H9 (cell line): ENCODE measurements at regions not wholly inside any gene's neighbourhood (a gene's known extent, or its start where the extent isn't known, plus 50 kb on each side); places are given as distances from the start of the nearest gene placed in this dataset.
A peak's percentile ranks its signal among the peaks of the same experiment; 100 is the strongest.

ENCODE experiments used
- DNase-seq: peaks from one replicate; pipeline ENCODE4 v3.0.0-alpha.2; 2017
- H2AFZ ChIP-seq: one replicate; pipeline ENCODE4 v1.6.1; 2013; ENCODE audit warnings: mild to moderate bottlenecking, low read length, control low read depth, moderate library complexity
- H2AK5ac ChIP-seq: 2 replicates; pipeline ENCODE4 v1.6.1; 2013; ENCODE audit warnings: low read length, control low read depth, mixed read lengths; ENCODE audit not compliant: insufficient read length
- H2BK120ac ChIP-seq: one replicate; pipeline ENCODE4 v1.6.1; 2013; ENCODE audit warnings: low read depth, mild to moderate bottlenecking, low read length, control low read depth, inconsistent platforms; ENCODE audit not compliant: poor library complexity, severe bottlenecking
- H2BK12ac ChIP-seq: 2 replicates; pipeline ENCODE4 v1.6.1; 2013; ENCODE audit warnings: low read length, control low read depth, mixed read lengths, low read depth; ENCODE audit not compliant: insufficient read length
- H2BK15ac ChIP-seq: 2 replicates; pipeline ENCODE4 v1.6.1; 2013; ENCODE audit warnings: low read depth, low read length, control low read depth
- H2BK20ac ChIP-seq: one replicate; pipeline ENCODE4 v1.6.1; 2013; ENCODE audit warnings: low read depth, mild to moderate bottlenecking, low read length, control low read depth, inconsistent platforms; ENCODE audit not compliant: poor library complexity, severe bottlenecking
- H2BK5ac ChIP-seq: 2 replicates; pipeline ENCODE4 v1.6.1; 2013; ENCODE audit warnings: low read length, control low read depth, mixed read lengths; ENCODE audit not compliant: insufficient read length
- H3K14ac ChIP-seq: 2 replicates; pipeline ENCODE4 v1.6.1; 2013; ENCODE audit warnings: low read length, control low read depth; ENCODE audit not compliant: insufficient read depth
- H3K18ac ChIP-seq: 2 replicates; pipeline ENCODE4 v1.6.1; 2013; ENCODE audit warnings: low read depth, mild to moderate bottlenecking, mixed read lengths, low read length, control low read depth; ENCODE audit not compliant: insufficient read length
- H3K23ac ChIP-seq: 2 replicates; pipeline ENCODE4 v1.6.1; 2013; ENCODE audit warnings: low read length, control low read depth, mixed read lengths, low read depth; ENCODE audit not compliant: insufficient read length
- H3K23me2 ChIP-seq: 2 replicates; pipeline ENCODE4 v1.6.1; 2013; ENCODE audit warnings: low read depth, mild to moderate bottlenecking, mixed read lengths, low read length, control low read depth; ENCODE audit not compliant: insufficient read length, poor library complexity, severe bottlenecking
- H3K27ac ChIP-seq: 2 replicates; pipeline ENCODE4 v1.5.1; 2013; ENCODE audit warnings: low read length, control low read depth, mixed read lengths, low read depth; ENCODE audit not compliant: insufficient read length
- H3K27me3 ChIP-seq: 2 replicates; pipeline ENCODE4 v1.6.1; 2013; ENCODE audit warnings: low read length, control low read depth, inconsistent platforms; ENCODE audit not compliant: insufficient read depth
- H3K4ac ChIP-seq: 2 replicates; pipeline ENCODE4 v1.6.1; 2013; ENCODE audit warnings: low read depth, mild to moderate bottlenecking, control low read depth, inconsistent platforms, low read length, moderate library complexity
- H3K4me1 ChIP-seq: 2 replicates; pipeline ENCODE4 v1.6.1; 2013; ENCODE audit warnings: low read length, control low read depth, inconsistent platforms; ENCODE audit not compliant: insufficient read depth
- H3K4me2 ChIP-seq: 2 replicates; pipeline ENCODE4 v1.6.1; 2013; ENCODE audit warnings: low read length, control low read depth, mixed read lengths; ENCODE audit not compliant: insufficient read length, insufficient read depth
- H3K56ac ChIP-seq: 2 replicates; pipeline ENCODE4 v1.6.1; 2013; ENCODE audit warnings: low read depth, mild to moderate bottlenecking, mixed read lengths, low read length, control low read depth; ENCODE audit not compliant: insufficient read length
- H3K79me1 ChIP-seq: 2 replicates; pipeline ENCODE4 v1.6.1; 2013; ENCODE audit warnings: low read depth, mild to moderate bottlenecking, moderate library complexity, low read length, control low read depth, inconsistent platforms; ENCODE audit not compliant: insufficient read depth, poor library complexity, severe bottlenecking
- H3K79me2 ChIP-seq: 2 replicates; pipeline ENCODE4 v1.6.1; 2013; ENCODE audit warnings: low read length, control low read depth, inconsistent platforms; ENCODE audit not compliant: insufficient read depth
- H3K9ac ChIP-seq: 2 replicates; pipeline ENCODE4 v1.6.1; 2013; ENCODE audit warnings: low read length, control low read depth, mixed read lengths; ENCODE audit not compliant: insufficient read length; ENCODE audit errors: extremely low read depth
- H3K9me3 ChIP-seq: one replicate; pipeline ENCODE4 v1.6.1; 2013; ENCODE audit warnings: low read depth, low read length, inconsistent platforms; ENCODE audit not compliant: control insufficient read depth
- H3T11ph ChIP-seq: one replicate; pipeline ENCODE4 v1.6.1; 2013; ENCODE audit warnings: mild to moderate bottlenecking, low read length, control low read depth, inconsistent platforms
- H4K20me1 ChIP-seq: one replicate; pipeline ENCODE4 v1.6.1; 2013; ENCODE audit not compliant: control insufficient read depth, insufficient read length, insufficient read depth
- H4K5ac ChIP-seq: 2 replicates; pipeline ENCODE4 v1.6.1; 2013; ENCODE audit warnings: low read depth, mild to moderate bottlenecking, mixed read lengths, low read length, control low read depth; ENCODE audit not compliant: insufficient read length
- H4K8ac ChIP-seq: replicated peaks from 2 replicates; pipeline ENCODE4 v1.6.1; 2013; ENCODE audit warnings: low read length, control low read depth, mixed read lengths, low read depth; ENCODE audit not compliant: insufficient read length
- H4K91ac ChIP-seq: 2 replicates; pipeline ENCODE4 v1.6.1; 2013; ENCODE audit warnings: low read depth, mild to moderate bottlenecking, moderate library complexity, mixed read lengths, low read length, control low read depth; ENCODE audit not compliant: insufficient read length
- H3K27ac Mint-ChIP-seq, 3 experiments: 2 replicates in 2 of 3; 3 replicates in 1 of 3; pipeline ENCODE4 v1.8.0; 2020 to 2021; ENCODE audit warnings: mixed read lengths in 3 of 3, mild to moderate bottlenecking in 1 of 3, moderate library complexity in 1 of 3
- H3K27me3 Mint-ChIP-seq: 2 replicates; pipeline ENCODE4 v1.8.0; 2021; ENCODE audit warnings: low read depth, mild to moderate bottlenecking, moderate library complexity, mixed read lengths
- H3K36me3 Mint-ChIP-seq, 3 experiments: 2 replicates in 2 of 3; 3 replicates in 1 of 3; pipeline ENCODE4 v1.8.0; 2020 to 2021; ENCODE audit warnings: low read depth in 3 of 3, mixed read lengths in 3 of 3; ENCODE audit not compliant: insufficient read depth in 1 of 3
- H3K4me1 Mint-ChIP-seq, 2 experiments: 2 replicates each; pipeline ENCODE4 v1.8.0; 2020; ENCODE audit warnings: mixed read lengths in 2 of 2
- H3K4me3 Mint-ChIP-seq, 2 experiments: 2 replicates in 1 of 2; 3 replicates in 1 of 2; pipeline ENCODE4 v1.8.0; 2020 to 2021; ENCODE audit warnings: mild to moderate bottlenecking in 2 of 2, mixed read lengths in 2 of 2, moderate library complexity in 1 of 2
- H3K9me3 Mint-ChIP-seq, 2 experiments: 2 replicates in 1 of 2; 3 replicates in 1 of 2; pipeline ENCODE4 v1.8.0; 2020; ENCODE audit warnings: mild to moderate bottlenecking in 2 of 2, mixed read lengths in 2 of 2, moderate library complexity in 1 of 2
- WGBS: extraction: QIAGEN DNeasy Blood & Tissue Kit; methylation state at CpG from one replicate; pipeline ENCODE4 v1.1.7; 2013; ENCODE audit warnings: missing lambda C conversion rate, low lambda C conversion rate, mixed read lengths; ENCODE audit not compliant: insufficient read length; ENCODE audit errors: extremely low coverage; 5-methylcytosine and 5-hydroxymethylcytosine counted together
- TF ChIP-seq, protein P1 (sequence below): fragments of 200-600 bp; sonication (generic); conservative IDR thresholded peaks from 3 replicates; pipeline ENCODE4 v1.8.0; 2021; ENCODE audit warnings: antibody characterized with exemption, mild to moderate bottlenecking

DNA sequence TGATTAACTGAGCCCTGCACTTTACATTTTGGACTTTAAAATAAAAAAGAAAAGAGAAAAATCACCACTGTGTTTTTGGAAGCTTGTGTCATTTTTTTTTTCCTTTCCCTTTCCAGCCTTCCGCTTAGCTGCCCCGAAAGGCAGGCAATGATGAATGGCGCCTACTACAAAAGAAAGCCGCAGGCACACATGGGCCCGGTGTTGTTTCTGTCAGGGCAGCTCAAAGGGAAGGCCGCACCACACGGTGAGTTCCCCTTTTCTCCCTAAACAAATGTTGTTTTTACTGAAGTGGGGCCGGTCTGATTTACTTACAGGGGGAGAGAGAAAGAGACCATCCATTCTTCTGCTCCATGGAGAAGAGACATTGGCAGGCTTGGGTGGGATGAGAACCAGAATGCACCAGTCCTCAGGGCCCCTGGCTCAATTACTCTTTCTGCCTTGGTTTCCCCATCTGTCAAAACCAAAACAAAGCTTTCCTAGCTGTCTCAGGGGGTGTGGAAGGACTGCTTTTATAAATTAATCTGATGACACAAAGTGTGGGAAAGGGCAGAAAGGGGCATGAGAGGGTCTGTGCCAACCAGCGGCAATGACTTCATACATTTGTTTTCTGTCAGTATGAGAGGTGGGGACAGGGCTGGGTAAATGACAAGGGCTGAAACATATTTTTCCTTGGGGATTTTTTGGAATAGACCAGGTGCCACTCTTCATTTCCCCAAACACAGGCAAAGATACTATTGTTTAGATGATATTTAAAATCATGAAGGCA lies 91.4 kb upstream of the PLXNA2 start:
- no peaks in the 10 kb centered on the region; a peak in 1 of 5 replicates for H3K9me3 Mint-ChIP-seq
- TF ChIP-seq, protein P1, sequence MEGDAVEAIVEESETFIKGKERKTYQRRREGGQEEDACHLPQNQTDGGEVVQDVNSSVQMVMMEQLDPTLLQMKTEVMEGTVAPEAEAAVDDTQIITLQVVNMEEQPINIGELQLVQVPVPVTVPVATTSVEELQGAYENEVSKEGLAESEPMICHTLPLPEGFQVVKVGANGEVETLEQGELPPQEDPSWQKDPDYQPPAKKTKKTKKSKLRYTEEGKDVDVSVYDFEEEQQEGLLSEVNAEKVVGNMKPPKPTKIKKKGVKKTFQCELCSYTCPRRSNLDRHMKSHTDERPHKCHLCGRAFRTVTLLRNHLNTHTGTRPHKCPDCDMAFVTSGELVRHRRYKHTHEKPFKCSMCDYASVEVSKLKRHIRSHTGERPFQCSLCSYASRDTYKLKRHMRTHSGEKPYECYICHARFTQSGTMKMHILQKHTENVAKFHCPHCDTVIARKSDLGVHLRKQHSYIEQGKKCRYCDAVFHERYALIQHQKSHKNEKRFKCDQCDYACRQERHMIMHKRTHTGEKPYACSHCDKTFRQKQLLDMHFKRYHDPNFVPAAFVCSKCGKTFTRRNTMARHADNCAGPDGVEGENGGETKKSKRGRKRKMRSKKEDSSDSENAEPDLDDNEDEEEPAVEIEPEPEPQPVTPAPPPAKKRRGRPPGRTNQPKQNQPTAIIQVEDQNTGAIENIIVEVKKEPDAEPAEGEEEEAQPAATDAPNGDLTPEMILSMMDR, result no peak
- no peak overlapping the region for H3K9ac ChIP-seq
- H3K4me1 Mint-ChIP-seq, result peaks cover 10 to 20% of the 10 kb centered on the region in 2 experiments
- H2AFZ ChIP-seq, result no peak overlapping the region
- H2AK5ac ChIP-seq, result no peak overlapping the region
- no peak overlapping the region for H2BK5ac ChIP-seq
- no peaks in the 10 kb centered on the region for H3K9me3 ChIP-seq
- no peak overlapping the region for H2BK120ac ChIP-seq
- H3K27ac Mint-ChIP-seq, result peak overlapping the region in 1 of 3 experiments; percentile 66; a peak in 1 of 7 replicates
- H3K79me1 ChIP-seq, result no peaks in the 10 kb centered on the region
- no peak overlapping the region for H3K4me2 ChIP-seq
- H3T11ph ChIP-seq, result no peak overlapping the region
- no peaks in the 10 kb centered on the region for H3K79me2 ChIP-seq
- no peaks in the 10 kb centered on the region for H3K27me3 ChIP-seq
- no peak overlapping the region for H3K18ac ChIP-seq
- H3K4me1 ChIP-seq, result no peaks in the 10 kb centered on the region
- H2BK15ac ChIP-seq, result no peak overlapping the region
- H3K14ac ChIP-seq, result no peak overlapping the region
- no peak overlapping the region for H4K8ac ChIP-seq
- no peak overlapping the region for H3K27ac ChIP-seq
- no peaks in the 10 kb centered on the region for H3K36me3 Mint-ChIP-seq
- no peak overlapping the region for H4K91ac ChIP-seq
- no peak overlapping the region for H2BK12ac ChIP-seq
- whole genome bisulfite sequencing, result no CpG with 5 or more reads among the region's 9 CpGs
- H3K23ac ChIP-seq, result no peak overlapping the region
- H4K20me1 ChIP-seq, result no peaks in the 10 kb centered on the region
- no peak overlapping the region for H3K56ac ChIP-seq
- H3K4me3 Mint-ChIP-seq, result no peak overlapping the region
- no peaks in the 10 kb centered on the region for H3K23me2 ChIP-seq
- peaks cover 15% of the 10 kb centered on the region for H3K27me3 Mint-ChIP-seq
- H4K5ac ChIP-seq, result no peak overlapping the region
- H2BK20ac ChIP-seq, result no peak overlapping the region
- H3K4ac ChIP-seq, result no peak overlapping the region
- DNase-seq, result no peak
